Suprapubic skin (tissue), 4 donors: ENCODE measurements at regions not wholly inside any gene's neighbourhood (a gene's known extent, or its start where the extent isn't known, plus 50 kb on each side); places are given as distances from the start of the nearest gene placed in this dataset.

Source experiments
- DNase-seq, 2 donors: peaks; one replicate each; pipeline ENCODE4 v3.0.0-alpha.2; 2019; ENCODE audit warnings: low spot score in 2 of 2
- H3K27ac ChIP-seq: fragments of 200-600 bp; sonication (generic); one replicate; pipeline ENCODE4 v1.5.1; 2019
- H3K27me3 ChIP-seq: fragments of 200-600 bp; sonication (generic); one replicate; pipeline ENCODE4 v1.5.1; 2019
- H3K36me3 ChIP-seq: fragments of 200-600 bp; sonication (generic); one replicate; pipeline ENCODE4 v1.5.1; 2019
- H3K4me1 ChIP-seq: fragments of 200-600 bp; sonication (generic); one replicate; pipeline ENCODE4 v1.5.1; 2019
- H3K4me3 ChIP-seq: fragments of 200-600 bp; sonication (generic); one replicate; pipeline ENCODE4 v1.5.1; 2019; ENCODE audit warnings: mild to moderate bottlenecking
- H3K9me3 ChIP-seq: fragments of 200-600 bp; sonication (generic); one replicate; pipeline ENCODE4 v1.5.1; 2019
- EP300 ChIP-seq: sonication (generic); formaldehyde crosslinking; IDR thresholded peaks from one replicate; pipeline ENCODE4 v1.6.1; 2017; ENCODE audit warnings: antibody characterized with exemption
- POLR2A ChIP-seq, 2 donors: fragments of 450-650 bp; IDR thresholded peaks; one replicate each; pipeline ENCODE4 v1.6.1; 2017; ENCODE audit warnings: antibody characterized with exemption in 2 of 2, mild to moderate bottlenecking in 2 of 2, moderate library complexity in 2 of 2
- POLR2AphosphoS5 ChIP-seq, 3 donors: sonication (generic); formaldehyde crosslinking; IDR thresholded peaks; one replicate each; pipeline ENCODE4 v1.6.1; 2017; ENCODE audit warnings: antibody characterized with exemption in 3 of 3
- WGBS: methylation state at CpG from one replicate; pipeline ENCODE4 v1.1.5; 2018; 5-methylcytosine and 5-hydroxymethylcytosine counted together
- TF ChIP-seq, protein P1 (sequence below), 2 donors: fragments of 200-600 bp in 1 of 2; fragments of 450-650 bp in 1 of 2; sonication (generic) in 1 of 2; IDR thresholded peaks; one replicate each; pipeline ENCODE4 v1.5.1; 2016 to 2019; ENCODE audit warnings: antibody characterized with exemption in 2 of 2, mild to moderate bottlenecking in 1 of 2, moderate library complexity in 1 of 2

DNA sequence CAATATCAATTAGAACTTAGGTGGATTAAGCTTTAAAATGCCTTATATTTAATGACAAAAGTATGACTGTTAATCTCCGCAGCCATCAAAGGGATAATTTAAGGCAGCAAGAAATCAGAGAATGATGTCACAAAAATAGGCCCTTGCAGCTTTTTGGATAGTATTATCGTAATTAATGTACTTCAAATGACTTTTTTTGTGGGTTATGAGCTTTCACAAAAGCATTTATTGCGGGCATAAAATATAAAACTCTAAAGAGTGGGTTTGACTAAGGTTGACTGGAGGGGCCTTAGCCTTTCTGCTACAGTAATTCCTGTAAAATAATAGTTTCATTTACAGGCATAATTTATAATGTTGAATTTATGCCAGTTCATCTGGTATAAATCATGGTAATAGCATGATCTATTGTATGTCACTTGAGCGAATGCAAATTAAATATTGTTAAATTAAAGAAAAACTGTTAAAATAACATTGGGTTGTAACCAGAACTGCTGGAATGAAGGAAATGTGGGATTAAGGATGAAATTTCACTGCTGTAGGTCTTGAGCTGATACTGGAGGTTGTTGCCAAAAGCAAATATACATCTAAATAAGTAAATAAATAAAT, 78.5 kb upstream of the ZFP64 start:
- H3K9me3 ChIP-seq, result no peaks in the 10 kb centered on the region
- H3K4me1 ChIP-seq, result no peaks in the 10 kb centered on the region
- H3K36me3 ChIP-seq, result no peaks in the 10 kb centered on the region
- no peak overlapping the region for H3K27ac ChIP-seq
- no peaks in the 10 kb centered on the region for H3K27me3 ChIP-seq
- TF ChIP-seq, protein P1, sequence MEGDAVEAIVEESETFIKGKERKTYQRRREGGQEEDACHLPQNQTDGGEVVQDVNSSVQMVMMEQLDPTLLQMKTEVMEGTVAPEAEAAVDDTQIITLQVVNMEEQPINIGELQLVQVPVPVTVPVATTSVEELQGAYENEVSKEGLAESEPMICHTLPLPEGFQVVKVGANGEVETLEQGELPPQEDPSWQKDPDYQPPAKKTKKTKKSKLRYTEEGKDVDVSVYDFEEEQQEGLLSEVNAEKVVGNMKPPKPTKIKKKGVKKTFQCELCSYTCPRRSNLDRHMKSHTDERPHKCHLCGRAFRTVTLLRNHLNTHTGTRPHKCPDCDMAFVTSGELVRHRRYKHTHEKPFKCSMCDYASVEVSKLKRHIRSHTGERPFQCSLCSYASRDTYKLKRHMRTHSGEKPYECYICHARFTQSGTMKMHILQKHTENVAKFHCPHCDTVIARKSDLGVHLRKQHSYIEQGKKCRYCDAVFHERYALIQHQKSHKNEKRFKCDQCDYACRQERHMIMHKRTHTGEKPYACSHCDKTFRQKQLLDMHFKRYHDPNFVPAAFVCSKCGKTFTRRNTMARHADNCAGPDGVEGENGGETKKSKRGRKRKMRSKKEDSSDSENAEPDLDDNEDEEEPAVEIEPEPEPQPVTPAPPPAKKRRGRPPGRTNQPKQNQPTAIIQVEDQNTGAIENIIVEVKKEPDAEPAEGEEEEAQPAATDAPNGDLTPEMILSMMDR (IDR thresholded peaks at IDR 0.05), result no peak
- TF ChIP-seq POLR2AphosphoS5 (IDR thresholded peaks at IDR 0.05), result no peak
- TF ChIP-seq POLR2A (IDR thresholded peaks at IDR 0.05), result no peak
- TF ChIP-seq EP300, result no peak
- WGBS, result 84% methylated on average over 4 of the region's 4 CpGs
- no peak for DNase-seq
- no peak overlapping the region for H3K4me3 ChIP-seq

DNA sequence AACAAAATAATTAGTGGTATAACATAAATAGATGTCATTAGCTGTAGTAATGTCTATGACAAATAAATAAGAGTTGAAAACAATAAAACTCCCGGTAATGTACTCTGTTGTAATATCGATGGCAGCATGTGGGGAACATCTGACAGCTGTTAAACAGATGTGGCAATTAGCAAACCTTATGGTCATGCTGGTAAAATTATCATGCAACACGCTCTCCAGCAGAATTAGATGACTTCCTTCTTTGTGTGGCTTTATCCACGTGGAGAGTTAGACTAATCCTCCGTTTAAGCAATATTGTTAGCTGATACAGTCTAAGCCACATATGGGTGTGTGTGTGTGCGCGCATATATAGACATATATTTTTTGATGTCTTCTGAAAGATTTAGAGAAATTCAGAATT, 77.7 kb upstream of the ZFP64 start:
- H3K4me3 ChIP-seq, result no peak overlapping the region
- TF ChIP-seq POLR2AphosphoS5 (IDR thresholded peaks at IDR 0.05) (peak in 2 of 3 donors; percentile 62 to 86), POLR2A (IDR thresholded peaks at IDR 0.05) (no peak)
- TF ChIP-seq, protein P1 (IDR thresholded peaks at IDR 0.05), result no peak
- no peaks in the 10 kb centered on the region for H3K36me3 ChIP-seq
- 63% methylated on average over 7 of the region's 7 CpGs for WGBS
- DNase-seq, result no peak
- H3K9me3 ChIP-seq, result no peaks in the 10 kb centered on the region
- no peak overlapping the region for H3K27ac ChIP-seq
- H3K4me1 ChIP-seq, result no peaks in the 10 kb centered on the region
- H3K27me3 ChIP-seq, result no peaks in the 10 kb centered on the region

DNA sequence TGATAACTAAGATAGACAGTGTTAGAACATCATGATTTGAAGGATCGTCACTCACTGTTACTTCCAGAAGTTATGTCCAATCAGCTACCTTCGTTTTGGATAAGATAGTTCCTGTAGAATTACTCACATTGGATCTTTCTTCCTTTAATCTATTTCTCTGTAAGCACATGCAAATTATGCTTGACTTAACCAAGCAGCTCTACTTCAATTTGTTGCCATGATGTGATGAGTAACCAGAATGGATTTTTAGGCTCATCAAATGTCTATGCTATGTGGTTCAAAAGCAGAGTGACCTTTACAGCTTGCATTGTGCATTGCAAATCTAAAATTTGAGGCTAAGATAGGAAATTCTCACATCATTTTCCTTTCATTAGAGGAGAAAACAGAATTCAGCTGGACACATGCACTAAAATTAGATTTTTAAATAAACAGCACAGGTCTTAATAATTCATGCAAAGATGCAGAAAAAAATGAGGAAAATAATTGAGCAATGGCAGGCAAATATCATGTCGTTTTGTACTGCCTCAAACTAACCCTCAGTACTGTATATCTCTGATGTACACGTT, 76.7 kb upstream of the ZFP64 start:
- H3K27ac ChIP-seq, result no peak overlapping the region
- H3K27me3 ChIP-seq, result peaks cover 4% of the 10 kb centered on the region
- WGBS, result 56% methylated on average over 4 of the region's 4 CpGs
- no peak overlapping the region for H3K4me3 ChIP-seq
- no peaks in the 10 kb centered on the region for H3K4me1 ChIP-seq
- no peaks in the 10 kb centered on the region for H3K36me3 ChIP-seq
- TF ChIP-seq, protein P1 (IDR thresholded peaks at IDR 0.05), result no peak
- TF ChIP-seq POLR2A (IDR thresholded peaks at IDR 0.05) (no peak), POLR2AphosphoS5 (IDR thresholded peaks at IDR 0.05) (no peak), EP300 (no peak)
- DNase-seq, result no peak
- H3K9me3 ChIP-seq, result no peaks in the 10 kb centered on the region

DNA sequence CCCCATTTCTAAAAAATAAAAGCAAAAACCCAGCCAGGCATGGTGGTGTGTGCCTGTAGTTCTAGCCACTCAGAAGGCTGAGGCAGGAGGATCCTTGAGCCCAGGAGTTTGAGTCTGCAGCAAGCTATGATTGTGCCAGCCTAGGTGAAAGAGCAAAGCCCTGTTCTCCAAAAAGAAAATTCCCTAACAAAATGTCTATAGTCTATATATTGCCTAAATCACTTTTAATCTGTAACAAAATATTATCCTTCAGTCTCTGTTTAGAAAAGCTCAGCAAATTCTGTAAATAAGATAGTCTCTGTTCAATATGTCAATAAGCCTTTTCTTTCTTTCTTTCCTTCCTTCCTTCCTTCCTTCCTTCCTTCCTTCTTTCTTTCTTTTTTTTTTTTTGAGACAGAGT, 75.8 kb upstream of the ZFP64 start:
- H3K9me3 ChIP-seq, result no peaks in the 10 kb centered on the region
- TF ChIP-seq EP300, result no peak
- TF ChIP-seq POLR2A (IDR thresholded peaks at IDR 0.05), result no peak
- TF ChIP-seq, protein P1 (IDR thresholded peaks at IDR 0.05), result no peak
- no peak for TF ChIP-seq POLR2AphosphoS5 (IDR thresholded peaks at IDR 0.05)
- H3K4me1 ChIP-seq, result no peaks in the 10 kb centered on the region

GRCh38 chr20:52263757-52264156, 72.2 kb upstream of the ZFP64 start:
- Histone ChIP-seq H3K36me3 (no peaks in the 10 kb centered on the region), H3K9me3 (no peaks in the 10 kb centered on the region), H3K27ac (no peak overlapping the region), H3K4me1 (no peaks in the 10 kb centered on the region), H3K4me3 (no peak overlapping the region), H3K27me3 (peaks cover 6% of the 10 kb centered on the region)
- TF ChIP-seq EP300, result no peak
- TF ChIP-seq POLR2AphosphoS5 (IDR thresholded peaks at IDR 0.05), result no peak
- TF ChIP-seq POLR2A (IDR thresholded peaks at IDR 0.05), result no peak
- TF ChIP-seq, protein P1 (IDR thresholded peaks at IDR 0.05), result no peak
- DNase-seq, result no peak
- WGBS, result 58% methylated on average over 1 of the region's 1 CpG

More for the DNA sequence above, 75.8 kb upstream of the ZFP64 start:
- no peak overlapping the region for H3K4me3 ChIP-seq
- H3K27me3 ChIP-seq, result peaks cover 6% of the 10 kb centered on the region
- DNase-seq, result no peak
- H3K27ac ChIP-seq, result no peak overlapping the region
- no peaks in the 10 kb centered on the region for H3K36me3 ChIP-seq
